WTC11 (cell line): ENCODE measurements at regions not wholly inside any gene's neighbourhood (a gene's known extent, or its start where the extent isn't known, plus 50 kb on each side); places are given as distances from the start of the nearest gene placed in this dataset.

ENCODE experiments used
- ATAC-seq: fragments of 200-7000 bp; cut with Tn5 transposase; 2 replicates; pipeline ENCODE4 v1.10.0; 2021; ENCODE audit warnings: mild to moderate bottlenecking, moderate library complexity
- CTCF ChIA-PET: fragments of 300-600 bp; sonication (Branson Sonifier 250); formaldehyde crosslinking; loops from one replicate; lab custom pipeline; 2021; ENCODE audit warnings: antibody characterized with exemption; lab: Charles Lee
- POLR2A ChIA-PET: fragments of 350-600 bp; sonication (Branson Sonifier 250); formaldehyde crosslinking; loops from one replicate; lab custom pipeline; 2021; ENCODE audit warnings: antibody characterized with exemption; lab: Charles Lee
- DNase-seq: peaks from one replicate; pipeline ENCODE4 v3.0.0; 2021; ENCODE audit warnings: low spot score
- H3K27ac Mint-ChIP-seq: 2 replicates; pipeline ENCODE4 v1.8.0; 2021; ENCODE audit warnings: mixed read lengths
- H3K27me3 Mint-ChIP-seq: 2 replicates; pipeline ENCODE4 v1.8.0; 2021; ENCODE audit warnings: low read depth, mild to moderate bottlenecking, moderate library complexity, mixed read lengths
- H3K36me3 Mint-ChIP-seq: 2 replicates; pipeline ENCODE4 v1.8.0; 2021; ENCODE audit warnings: mixed read lengths
- H3K4me1 Mint-ChIP-seq: 2 replicates; pipeline ENCODE4 v1.8.0; 2022; ENCODE audit warnings: mixed read lengths
- H3K4me3 Mint-ChIP-seq: 2 replicates; pipeline ENCODE4 v1.8.0; 2021; ENCODE audit warnings: mild to moderate bottlenecking, moderate library complexity, mixed read lengths
- H3K9me3 Mint-ChIP-seq: 2 replicates; pipeline ENCODE4 v1.8.0; 2021; ENCODE audit warnings: mixed read lengths
- ATF1 ChIP-seq: sonication (generic); formaldehyde crosslinking; IDR thresholded peaks from 2 replicates; pipeline ENCODE4 v1.8.1; 2023; ENCODE audit warnings: mild to moderate bottlenecking, moderate library complexity, missing genetic modification reagents
- ESRRA ChIP-seq: sonication (generic); formaldehyde crosslinking; IDR thresholded peaks from 2 replicates; pipeline ENCODE4 v1.8.1; 2022; ENCODE audit warnings: mild to moderate bottlenecking, missing genetic modification reagents, borderline replicate concordance
- FOXJ3 ChIP-seq: sonication (generic); formaldehyde crosslinking; IDR thresholded peaks from 2 replicates; pipeline ENCODE4 v1.9.0; 2021; ENCODE audit warnings: missing genetic modification reagents, mild to moderate bottlenecking, borderline replicate concordance
- FOXK1 ChIP-seq: sonication (generic); formaldehyde crosslinking; IDR thresholded peaks from 2 replicates; pipeline ENCODE4 v1.8.0; 2022; ENCODE audit warnings: mild to moderate bottlenecking, moderate library complexity, missing genetic modification reagents
- FOXP1 ChIP-seq: sonication (generic); formaldehyde crosslinking; IDR thresholded peaks from 2 replicates; pipeline ENCODE4 v1.8.0; 2022; ENCODE audit warnings: missing genetic modification reagents, mild to moderate bottlenecking, moderate library complexity, borderline replicate concordance
- NFATC4 ChIP-seq: fragments of 250-450 bp; sonication (Bioruptor Pico); IDR thresholded peaks from 2 replicates; pipeline ENCODE4 v1.9.0; 2021; ENCODE audit warnings: mild to moderate bottlenecking
- NR1H2 ChIP-seq: sonication (generic); formaldehyde crosslinking; IDR thresholded peaks from 2 replicates; pipeline ENCODE4 v1.9.0; 2021; ENCODE audit warnings: mild to moderate bottlenecking, moderate library complexity, missing genetic modification reagents
- SMAD3 ChIP-seq: sonication (generic); formaldehyde crosslinking; IDR thresholded peaks from 2 replicates; pipeline ENCODE4 v1.8.0; 2022; ENCODE audit warnings: missing genetic modification reagents, mild to moderate bottlenecking, borderline replicate concordance
- SMAD4 ChIP-seq: sonication (generic); formaldehyde crosslinking; IDR thresholded peaks from 2 replicates; pipeline ENCODE4 v1.8.0; 2022; ENCODE audit warnings: mild to moderate bottlenecking, missing genetic modification reagents
- ZNF232 ChIP-seq: sonication (generic); formaldehyde crosslinking; IDR thresholded peaks from 2 replicates; pipeline ENCODE4 v1.8.0; 2022; ENCODE audit warnings: mild to moderate bottlenecking, missing genetic modification reagents
- ZNF263 ChIP-seq: sonication (generic); formaldehyde crosslinking; IDR thresholded peaks from 2 replicates; pipeline ENCODE4 v1.8.1; 2022; ENCODE audit warnings: low read depth, mild to moderate bottlenecking, moderate library complexity, missing genetic modification reagents
- ZNF396 ChIP-seq: fragments of 250-450 bp; sonication (Bioruptor Pico); IDR thresholded peaks from 2 replicates; pipeline ENCODE4 v1.8.0; 2021; ENCODE audit warnings: mild to moderate bottlenecking, moderate library complexity, borderline replicate concordance
- ZNF416 ChIP-seq: fragments of 250-450 bp; sonication (Bioruptor Pico); IDR thresholded peaks from 2 replicates; pipeline ENCODE4 v1.9.0; 2021; ENCODE audit warnings: mild to moderate bottlenecking, inconsistent platforms
- ZNF423 ChIP-seq: fragments of 250-450 bp; sonication (Bioruptor Pico); IDR thresholded peaks from 2 replicates; pipeline ENCODE4 v2.1.2; 2022; ENCODE audit warnings: mild to moderate bottlenecking, moderate library complexity
- TF ChIP-seq, protein P1 (sequence below): sonication (generic); formaldehyde crosslinking; IDR thresholded peaks from 2 replicates; pipeline ENCODE4 v1.8.0; 2022; ENCODE audit warnings: mild to moderate bottlenecking, missing genetic modification reagents
- TF ChIP-seq, protein P2 (sequence below): sonication (generic); formaldehyde crosslinking; IDR thresholded peaks from 2 replicates; pipeline ENCODE4 v1.8.0; 2023; ENCODE audit warnings: missing genetic modification reagents, mild to moderate bottlenecking, borderline replicate concordance
- TF ChIP-seq, protein P3 (sequence below): fragments of 250-450 bp; sonication (Bioruptor Pico); IDR thresholded peaks from 2 replicates; pipeline ENCODE4 v1.9.0; 2021; ENCODE audit warnings: mild to moderate bottlenecking
- TF ChIP-seq, protein P4 (sequence below): sonication (generic); formaldehyde crosslinking; IDR thresholded peaks from 2 replicates; pipeline ENCODE4 v1.8.1; 2023; ENCODE audit warnings: mild to moderate bottlenecking, moderate library complexity, missing genetic modification reagents
- TF ChIP-seq, protein P5 (sequence below): sonication (generic); formaldehyde crosslinking; IDR thresholded peaks from 2 replicates; pipeline ENCODE4 v1.8.0; 2023; ENCODE audit warnings: mild to moderate bottlenecking, missing genetic modification reagents
- TF ChIP-seq, protein P6 (sequence below): sonication (generic); formaldehyde crosslinking; IDR thresholded peaks from 2 replicates; pipeline ENCODE4 v1.8.0; 2022; ENCODE audit warnings: missing genetic modification reagents

DNA sequence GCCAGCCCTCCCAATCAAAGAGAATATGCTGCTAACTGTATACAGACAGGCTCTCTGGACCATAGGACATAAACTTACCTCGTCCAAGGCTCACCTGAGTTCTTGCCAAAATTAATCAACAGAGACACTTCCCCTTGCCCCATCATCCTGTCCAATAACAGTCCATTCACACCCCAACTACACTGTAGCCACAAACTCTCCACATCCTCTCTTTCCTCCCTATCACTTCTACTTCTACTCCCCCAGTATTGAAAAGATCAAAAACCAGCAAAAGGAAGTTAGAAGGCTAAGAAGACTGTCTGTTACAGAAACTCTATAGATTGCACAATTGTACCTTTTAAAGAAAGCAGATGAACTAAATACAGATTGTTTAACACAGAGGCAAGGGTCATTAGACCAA, 133.5 kb upstream of the STT3B start:
- Mint-ChIP-seq H3K9me3 (peaks cover 23% of the 10 kb centered on the region), H3K4me3 (no peak overlapping the region), H3K36me3 (no peaks in the 10 kb centered on the region), H3K27me3 (peaks cover 5% of the 10 kb centered on the region), H3K4me1 (no peaks in the 10 kb centered on the region; the same call in 1 of the 2 replicates), H3K27ac (no peak overlapping the region)
- ChIA-PET CTCF (no interaction called here), POLR2A (no interaction called here)
- DNase-seq (no peak), ATAC-seq (no peak)
- TF ChIP-seq ESRRA (CRISPR knock-in tag) (no peak), SMAD4 (no peak), ZNF416 (CRISPR knock-in tag) (no peak)

DNA sequence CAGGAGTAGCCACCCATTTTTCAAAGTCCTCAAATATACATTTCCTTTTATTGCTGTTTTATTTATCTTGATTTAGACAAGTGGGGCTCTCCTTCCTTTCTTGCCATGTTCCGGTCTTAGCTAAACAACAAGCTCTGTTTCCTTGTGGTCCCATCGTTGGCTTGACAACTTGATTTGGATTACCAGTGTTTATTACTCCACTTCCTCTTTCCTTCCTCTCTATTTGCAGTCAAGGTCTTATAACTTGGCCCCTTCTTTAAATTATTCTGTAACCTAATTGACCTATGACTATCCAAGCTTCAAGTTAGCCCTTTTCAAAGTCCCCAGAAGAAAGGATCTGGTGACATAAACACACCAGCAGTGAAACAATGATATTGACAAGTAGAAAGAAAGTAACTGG, 130.6 kb upstream of the STT3B start:
- Mint-ChIP-seq H3K27ac (no peak overlapping the region), H3K9me3 (peaks cover 23% of the 10 kb centered on the region)
- DNase-seq, result no peak
- TF ChIP-seq NFATC4 (no peak), FOXJ3 (CRISPR knock-in tag) (no peak), ZNF423 (no peak), FOXP1 (CRISPR knock-in tag) (no peak), FOXK1 (CRISPR knock-in tag) (no peak), NR1H2 (CRISPR knock-in tag) (no peak), SMAD3 (CRISPR knock-in tag) (no peak)
- TF ChIP-seq, protein P1, sequence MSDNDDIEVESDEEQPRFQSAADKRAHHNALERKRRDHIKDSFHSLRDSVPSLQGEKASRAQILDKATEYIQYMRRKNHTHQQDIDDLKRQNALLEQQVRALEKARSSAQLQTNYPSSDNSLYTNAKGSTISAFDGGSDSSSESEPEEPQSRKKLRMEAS, result no peak
- TF ChIP-seq, protein P2, sequence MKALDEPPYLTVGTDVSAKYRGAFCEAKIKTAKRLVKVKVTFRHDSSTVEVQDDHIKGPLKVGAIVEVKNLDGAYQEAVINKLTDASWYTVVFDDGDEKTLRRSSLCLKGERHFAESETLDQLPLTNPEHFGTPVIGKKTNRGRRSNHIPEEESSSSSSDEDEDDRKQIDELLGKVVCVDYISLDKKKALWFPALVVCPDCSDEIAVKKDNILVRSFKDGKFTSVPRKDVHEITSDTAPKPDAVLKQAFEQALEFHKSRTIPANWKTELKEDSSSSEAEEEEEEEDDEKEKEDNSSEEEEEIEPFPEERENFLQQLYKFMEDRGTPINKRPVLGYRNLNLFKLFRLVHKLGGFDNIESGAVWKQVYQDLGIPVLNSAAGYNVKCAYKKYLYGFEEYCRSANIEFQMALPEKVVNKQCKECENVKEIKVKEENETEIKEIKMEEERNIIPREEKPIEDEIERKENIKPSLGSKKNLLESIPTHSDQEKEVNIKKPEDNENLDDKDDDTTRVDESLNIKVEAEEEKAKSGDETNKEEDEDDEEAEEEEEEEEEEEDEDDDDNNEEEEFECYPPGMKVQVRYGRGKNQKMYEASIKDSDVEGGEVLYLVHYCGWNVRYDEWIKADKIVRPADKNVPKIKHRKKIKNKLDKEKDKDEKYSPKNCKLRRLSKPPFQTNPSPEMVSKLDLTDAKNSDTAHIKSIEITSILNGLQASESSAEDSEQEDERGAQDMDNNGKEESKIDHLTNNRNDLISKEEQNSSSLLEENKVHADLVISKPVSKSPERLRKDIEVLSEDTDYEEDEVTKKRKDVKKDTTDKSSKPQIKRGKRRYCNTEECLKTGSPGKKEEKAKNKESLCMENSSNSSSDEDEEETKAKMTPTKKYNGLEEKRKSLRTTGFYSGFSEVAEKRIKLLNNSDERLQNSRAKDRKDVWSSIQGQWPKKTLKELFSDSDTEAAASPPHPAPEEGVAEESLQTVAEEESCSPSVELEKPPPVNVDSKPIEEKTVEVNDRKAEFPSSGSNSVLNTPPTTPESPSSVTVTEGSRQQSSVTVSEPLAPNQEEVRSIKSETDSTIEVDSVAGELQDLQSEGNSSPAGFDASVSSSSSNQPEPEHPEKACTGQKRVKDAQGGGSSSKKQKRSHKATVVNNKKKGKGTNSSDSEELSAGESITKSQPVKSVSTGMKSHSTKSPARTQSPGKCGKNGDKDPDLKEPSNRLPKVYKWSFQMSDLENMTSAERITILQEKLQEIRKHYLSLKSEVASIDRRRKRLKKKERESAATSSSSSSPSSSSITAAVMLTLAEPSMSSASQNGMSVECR (CRISPR knock-in tag), result no peak
- TF ChIP-seq, protein P3, sequence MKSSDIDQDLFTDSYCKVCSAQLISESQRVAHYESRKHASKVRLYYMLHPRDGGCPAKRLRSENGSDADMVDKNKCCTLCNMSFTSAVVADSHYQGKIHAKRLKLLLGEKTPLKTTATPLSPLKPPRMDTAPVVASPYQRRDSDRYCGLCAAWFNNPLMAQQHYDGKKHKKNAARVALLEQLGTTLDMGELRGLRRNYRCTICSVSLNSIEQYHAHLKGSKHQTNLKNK, result no peak
- TF ChIP-seq, all 79 proteins: peak for 0
- ChIA-PET CTCF (no interaction called here), POLR2A (no interaction called here)
- Mint-ChIP-seq H3K27me3 (no peaks in the 10 kb centered on the region; the same call in 1 of the 2 replicates), H3K4me1 (peaks cover 9% of the 10 kb centered on the region), H3K4me3 (no peak overlapping the region), H3K36me3 (no peaks in the 10 kb centered on the region)
- no peak for ATAC-seq

DNA sequence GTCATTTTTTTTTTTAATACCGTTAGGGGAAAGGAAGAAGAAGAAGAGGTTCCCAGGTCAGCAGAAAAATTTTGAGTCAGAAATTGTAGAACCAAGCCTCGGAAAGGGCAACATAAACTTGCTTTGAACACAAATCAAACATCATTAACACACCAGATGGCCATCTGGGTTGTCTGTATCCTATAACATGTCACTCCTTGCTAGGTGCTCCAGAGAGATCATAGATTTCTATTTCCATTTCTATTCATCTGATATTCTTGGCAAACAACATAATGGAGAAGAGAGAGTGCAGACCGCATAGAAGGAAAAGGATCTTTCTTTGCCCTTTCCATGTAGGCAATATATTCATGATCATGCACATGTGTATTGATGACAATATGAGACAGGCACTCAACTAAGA, 129.5 kb upstream of the STT3B start:
- Mint-ChIP-seq H3K36me3 (no peaks in the 10 kb centered on the region), H3K4me1 (peaks cover 9% of the 10 kb centered on the region), H3K4me3 (no peak overlapping the region), H3K27ac (no peak overlapping the region), H3K27me3 (no peaks in the 10 kb centered on the region; the same call in 1 of the 2 replicates), H3K9me3 (peaks cover 23% of the 10 kb centered on the region)
- CTCF ChIA-PET, result no interaction called here
- ATAC-seq, result no peak
- no peak for DNase-seq
- POLR2A ChIA-PET, result interaction anchor here (0.6 kb wide), 1 partner anchor 156 kb away, joined by 4 read pairs; no protein-coding TSS in a partner anchor
- TF ChIP-seq ZNF396 (no peak), ZNF232 (no peak), ATF1 (CRISPR knock-in tag) (no peak), ZNF263 (CRISPR knock-in tag) (no peak)
- TF ChIP-seq, protein P4, sequence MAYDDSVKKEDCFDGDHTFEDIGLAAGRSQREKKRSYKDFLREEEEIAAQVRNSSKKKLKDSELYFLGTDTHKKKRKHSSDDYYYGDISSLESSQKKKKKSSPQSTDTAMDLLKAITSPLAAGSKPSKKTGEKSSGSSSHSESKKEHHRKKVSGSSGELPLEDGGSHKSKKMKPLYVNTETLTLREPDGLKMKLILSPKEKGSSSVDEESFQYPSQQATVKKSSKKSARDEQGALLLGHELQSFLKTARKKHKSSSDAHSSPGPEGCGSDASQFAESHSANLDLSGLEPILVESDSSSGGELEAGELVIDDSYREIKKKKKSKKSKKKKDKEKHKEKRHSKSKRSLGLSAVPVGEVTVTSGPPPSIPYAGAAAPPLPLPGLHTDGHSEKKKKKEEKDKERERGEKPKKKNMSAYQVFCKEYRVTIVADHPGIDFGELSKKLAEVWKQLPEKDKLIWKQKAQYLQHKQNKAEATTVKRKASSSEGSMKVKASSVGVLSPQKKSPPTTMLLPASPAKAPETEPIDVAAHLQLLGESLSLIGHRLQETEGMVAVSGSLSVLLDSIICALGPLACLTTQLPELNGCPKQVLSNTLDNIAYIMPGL (CRISPR knock-in tag), result no peak
- TF ChIP-seq, protein P5, sequence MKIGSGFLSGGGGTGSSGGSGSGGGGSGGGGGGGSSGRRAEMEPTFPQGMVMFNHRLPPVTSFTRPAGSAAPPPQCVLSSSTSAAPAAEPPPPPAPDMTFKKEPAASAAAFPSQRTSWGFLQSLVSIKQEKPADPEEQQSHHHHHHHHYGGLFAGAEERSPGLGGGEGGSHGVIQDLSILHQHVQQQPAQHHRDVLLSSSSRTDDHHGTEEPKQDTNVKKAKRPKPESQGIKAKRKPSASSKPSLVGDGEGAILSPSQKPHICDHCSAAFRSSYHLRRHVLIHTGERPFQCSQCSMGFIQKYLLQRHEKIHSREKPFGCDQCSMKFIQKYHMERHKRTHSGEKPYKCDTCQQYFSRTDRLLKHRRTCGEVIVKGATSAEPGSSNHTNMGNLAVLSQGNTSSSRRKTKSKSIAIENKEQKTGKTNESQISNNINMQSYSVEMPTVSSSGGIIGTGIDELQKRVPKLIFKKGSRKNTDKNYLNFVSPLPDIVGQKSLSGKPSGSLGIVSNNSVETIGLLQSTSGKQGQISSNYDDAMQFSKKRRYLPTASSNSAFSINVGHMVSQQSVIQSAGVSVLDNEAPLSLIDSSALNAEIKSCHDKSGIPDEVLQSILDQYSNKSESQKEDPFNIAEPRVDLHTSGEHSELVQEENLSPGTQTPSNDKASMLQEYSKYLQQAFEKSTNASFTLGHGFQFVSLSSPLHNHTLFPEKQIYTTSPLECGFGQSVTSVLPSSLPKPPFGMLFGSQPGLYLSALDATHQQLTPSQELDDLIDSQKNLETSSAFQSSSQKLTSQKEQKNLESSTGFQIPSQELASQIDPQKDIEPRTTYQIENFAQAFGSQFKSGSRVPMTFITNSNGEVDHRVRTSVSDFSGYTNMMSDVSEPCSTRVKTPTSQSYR, result no peak
- TF ChIP-seq, protein P6, sequence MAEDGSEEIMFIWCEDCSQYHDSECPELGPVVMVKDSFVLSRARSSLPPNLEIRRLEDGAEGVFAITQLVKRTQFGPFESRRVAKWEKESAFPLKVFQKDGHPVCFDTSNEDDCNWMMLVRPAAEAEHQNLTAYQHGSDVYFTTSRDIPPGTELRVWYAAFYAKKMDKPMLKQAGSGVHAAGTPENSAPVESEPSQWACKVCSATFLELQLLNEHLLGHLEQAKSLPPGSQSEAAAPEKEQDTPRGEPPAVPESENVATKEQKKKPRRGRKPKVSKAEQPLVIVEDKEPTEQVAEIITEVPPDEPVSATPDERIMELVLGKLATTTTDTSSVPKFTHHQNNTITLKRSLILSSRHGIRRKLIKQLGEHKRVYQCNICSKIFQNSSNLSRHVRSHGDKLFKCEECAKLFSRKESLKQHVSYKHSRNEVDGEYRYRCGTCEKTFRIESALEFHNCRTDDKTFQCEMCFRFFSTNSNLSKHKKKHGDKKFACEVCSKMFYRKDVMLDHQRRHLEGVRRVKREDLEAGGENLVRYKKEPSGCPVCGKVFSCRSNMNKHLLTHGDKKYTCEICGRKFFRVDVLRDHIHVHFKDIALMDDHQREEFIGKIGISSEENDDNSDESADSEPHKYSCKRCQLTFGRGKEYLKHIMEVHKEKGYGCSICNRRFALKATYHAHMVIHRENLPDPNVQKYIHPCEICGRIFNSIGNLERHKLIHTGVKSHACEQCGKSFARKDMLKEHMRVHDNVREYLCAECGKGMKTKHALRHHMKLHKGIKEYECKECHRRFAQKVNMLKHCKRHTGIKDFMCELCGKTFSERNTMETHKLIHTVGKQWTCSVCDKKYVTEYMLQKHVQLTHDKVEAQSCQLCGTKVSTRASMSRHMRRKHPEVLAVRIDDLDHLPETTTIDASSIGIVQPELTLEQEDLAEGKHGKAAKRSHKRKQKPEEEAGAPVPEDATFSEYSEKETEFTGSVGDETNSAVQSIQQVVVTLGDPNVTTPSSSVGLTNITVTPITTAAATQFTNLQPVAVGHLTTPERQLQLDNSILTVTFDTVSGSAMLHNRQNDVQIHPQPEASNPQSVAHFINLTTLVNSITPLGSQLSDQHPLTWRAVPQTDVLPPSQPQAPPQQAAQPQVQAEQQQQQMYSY (CRISPR knock-in tag), result no peak
